ENCODE measurements at regions not wholly inside any gene's neighbourhood (a gene's known extent, or its start where the extent isn't known, plus 50 kb on each side); places are given as distances from the start of the nearest gene placed in this dataset.

GRCh38 chr13:70889163-70889562 lies 780.9 kb upstream of the KLHL1 start:
- TF ChIP-seq CTCF (IDR thresholded peaks at IDR 0.05; ENCODE audit: borderline replicate concordance, extremely low read depth, low read length, poor library complexity, severe bottlenecking) = no peak
- no peak for TF ChIP-seq EZH2 (IDR thresholded peaks at IDR 0.05; ENCODE audit: borderline replicate concordance, low read depth, low read length, severe bottlenecking)

Measured in DND-41 (cell line).